ENCODE measurements at regions not wholly inside any gene's neighbourhood (a gene's known extent, or its start where the extent isn't known, plus 50 kb on each side); places are given as distances from the start of the nearest gene placed in this dataset.

DNA sequence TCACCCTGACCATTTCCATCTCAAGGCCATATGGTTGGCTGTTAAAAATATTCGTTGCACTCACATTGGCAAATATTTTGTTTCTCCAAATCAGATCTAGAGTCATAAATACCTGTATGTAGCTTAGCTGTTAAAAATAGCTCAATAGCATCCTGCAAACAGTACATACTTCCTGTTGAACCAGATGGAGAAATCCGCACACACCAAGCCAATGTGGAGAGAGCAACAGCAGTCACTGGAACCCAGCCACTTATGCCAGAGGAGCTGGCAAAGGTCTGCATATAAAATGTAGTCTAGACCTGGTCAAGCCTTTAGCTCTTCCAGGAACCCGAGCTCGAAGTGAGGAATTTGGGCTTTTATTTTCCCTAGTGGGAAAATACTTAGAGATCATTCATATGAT, 146.4 kb upstream of the KCNJ16 start:
- Histone ChIP-seq H3K27ac (no peak overlapping the region), H3K27me3 (replicated peaks) (no peaks in the 10 kb centered on the region), H3K4me3 (no peak overlapping the region), H3K9me3 (replicated peaks) (no peaks in the 10 kb centered on the region), H3K36me3 (no peaks in the 10 kb centered on the region), H3K4me1 (replicated peaks) (no peaks in the 10 kb centered on the region)
- DNase-seq (ENCODE audit: low read depth in 1 of 2, low spot score in 2 of 2) = no peak

DNA sequence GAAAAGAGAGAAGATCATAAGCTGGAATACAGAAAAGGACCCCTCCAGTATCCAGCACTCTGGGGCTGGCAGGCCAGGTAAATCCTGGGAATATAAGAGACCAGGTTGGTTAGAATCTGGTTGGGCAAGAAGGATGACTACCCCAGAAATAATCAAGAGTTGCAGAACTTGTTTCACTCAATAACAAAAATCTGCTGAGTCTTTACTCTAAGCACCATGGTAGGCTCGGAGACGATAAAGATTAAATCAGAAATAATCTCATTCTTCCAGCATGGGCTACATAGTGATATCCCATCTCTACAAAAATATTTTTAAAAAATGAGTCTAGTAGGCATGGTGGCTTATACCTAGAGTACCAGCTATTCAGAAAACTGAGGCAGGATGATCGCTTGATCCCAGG, 138.0 kb upstream of the KCNJ16 start:
- no peaks in the 10 kb centered on the region for H3K27me3 ChIP-seq (replicated peaks)

DNA sequence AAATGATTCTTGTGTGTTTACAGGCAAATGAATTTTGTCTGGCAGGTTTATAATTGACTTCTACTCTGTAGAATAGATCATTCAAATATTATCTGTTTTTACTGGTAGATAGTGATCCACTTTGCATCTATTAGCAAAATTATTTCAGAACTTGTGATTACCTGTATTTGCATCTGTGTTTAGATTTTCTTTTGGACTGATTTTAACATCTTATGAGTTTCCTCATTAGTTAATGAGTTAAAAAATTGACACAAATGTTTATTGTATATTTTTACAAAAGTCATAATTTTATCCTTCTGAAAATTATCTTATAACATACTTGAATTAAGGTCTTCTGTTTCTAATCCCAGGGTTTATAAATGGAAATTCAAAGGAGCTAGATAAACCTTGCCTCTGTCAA, 132.0 kb upstream of the KCNJ16 start:
- Histone ChIP-seq H3K36me3 (no peaks in the 10 kb centered on the region), H3K4me1 (replicated peaks) (peaks cover 9% of the 10 kb centered on the region; the same call in 1 of the 2 replicates), H3K4me3 (no peak overlapping the region), H3K27ac (no peak overlapping the region), H3K9me3 (replicated peaks) (no peaks in the 10 kb centered on the region), H3K27me3 (replicated peaks) (no peaks in the 10 kb centered on the region)
- no peak for DNase-seq (ENCODE audit: low read depth in 1 of 2, low spot score in 2 of 2)

More for the DNA sequence above, 138.0 kb upstream of the KCNJ16 start:
- Histone ChIP-seq H3K9me3 (replicated peaks) (0 out of 2 replicates have a peak, but pooled peaks cover 3% of the 10 kb centered on the region), H3K4me1 (replicated peaks) (no peaks in the 10 kb centered on the region), H3K27ac (no peak overlapping the region), H3K36me3 (no peaks in the 10 kb centered on the region), H3K4me3 (no peak overlapping the region)
- DNase-seq (ENCODE audit: low read depth in 1 of 2, low spot score in 2 of 2) = no peak

DNA sequence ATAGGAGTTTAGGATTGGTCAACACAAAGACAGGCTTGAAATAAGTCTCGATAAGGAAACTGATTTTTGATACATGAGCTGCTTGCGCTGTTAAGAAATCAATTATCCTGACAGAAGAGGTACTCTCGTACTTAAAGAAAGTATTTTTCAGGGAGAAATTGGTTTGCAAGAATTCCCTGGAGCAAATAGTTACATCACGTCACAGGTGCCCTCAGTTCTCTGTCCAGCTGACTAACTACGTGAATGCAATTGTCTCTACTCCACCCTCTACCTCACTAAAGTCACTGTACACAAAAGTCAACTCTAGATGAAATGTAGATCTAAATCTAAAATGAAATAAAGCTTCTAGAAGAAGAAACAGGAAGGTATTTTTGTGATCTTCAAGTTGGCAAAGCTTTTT, 130.6 kb upstream of the KCNJ16 start:
- Histone ChIP-seq H3K27me3 (replicated peaks) (no peaks in the 10 kb centered on the region), H3K27ac (no peak overlapping the region), H3K4me1 (replicated peaks) (peaks cover 9% of the 10 kb centered on the region; the same call in 1 of the 2 replicates), H3K36me3 (no peaks in the 10 kb centered on the region), H3K9me3 (replicated peaks) (no peaks in the 10 kb centered on the region), H3K4me3 (no peak overlapping the region)
- DNase-seq (ENCODE audit: low read depth in 1 of 2, low spot score in 2 of 2) = no peak

DNA sequence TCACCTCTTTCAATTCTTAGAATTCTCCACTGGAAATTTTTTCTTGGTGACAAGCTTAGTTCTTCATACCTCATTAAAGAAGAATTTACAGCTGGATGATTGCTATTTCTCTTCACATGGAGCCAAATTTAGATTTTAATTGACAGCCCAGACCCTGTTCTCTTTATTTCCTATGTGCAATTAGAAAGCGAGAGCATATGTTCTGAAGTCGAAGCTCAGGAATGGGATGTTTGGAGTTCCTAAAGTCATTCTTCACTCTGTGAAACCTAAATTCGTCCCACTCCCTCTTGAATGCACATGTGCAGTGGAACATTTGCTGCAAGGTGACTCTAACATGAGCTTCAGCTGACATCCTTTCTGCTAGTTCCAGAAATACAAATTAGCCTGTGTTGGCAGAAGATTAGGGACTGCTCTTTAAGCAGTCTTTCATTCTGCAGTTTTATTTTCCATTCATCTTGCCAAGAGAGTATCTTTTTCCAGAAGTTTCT, 129.3 kb upstream of the KCNJ16 start:
- Histone ChIP-seq H3K4me3 (no peak overlapping the region), H3K27ac (no peak overlapping the region)

DNA sequence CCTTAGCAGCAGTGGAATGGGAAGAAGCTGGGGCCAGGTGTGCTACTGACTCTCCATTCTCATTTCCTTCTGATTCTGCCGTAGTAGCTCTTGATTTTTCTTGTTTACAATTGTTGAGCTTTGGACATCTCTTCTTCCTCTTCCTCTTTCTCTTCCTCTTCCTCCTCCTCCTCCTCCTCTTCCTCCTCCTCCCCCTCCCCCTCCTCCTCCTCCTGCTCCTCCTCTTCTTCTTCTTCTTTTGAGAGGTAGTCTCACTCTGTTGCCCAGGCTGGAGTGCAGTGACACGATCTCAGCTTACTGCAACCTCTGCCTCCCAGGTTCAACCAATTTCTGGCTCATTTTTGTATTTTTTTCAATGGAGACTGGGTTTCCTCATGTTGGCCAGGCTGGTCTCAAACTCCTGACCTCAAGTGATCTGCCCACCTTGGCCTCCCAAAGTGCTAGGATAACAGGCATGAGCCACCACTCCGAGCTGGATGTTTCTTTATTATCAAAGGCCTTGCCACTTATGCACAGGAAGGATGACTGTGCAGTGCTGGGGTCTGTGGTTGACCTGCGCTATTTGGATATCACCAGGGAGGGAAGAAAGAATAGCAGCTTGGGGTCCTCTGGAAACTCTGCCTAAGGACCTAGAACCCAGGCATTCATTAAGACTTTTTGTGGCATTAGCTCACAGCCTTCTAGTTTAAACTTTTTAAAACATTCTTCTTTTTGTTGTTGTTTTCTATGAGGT, 127.8 kb upstream of the KCNJ16 start:
- H3K27ac ChIP-seq = no peak overlapping the region
- peak; percentile 35 to 52 for DNase-seq (ENCODE audit: low read depth in 1 of 2, low spot score in 2 of 2)

More for the DNA sequence above, 129.3 kb upstream of the KCNJ16 start:
- H3K9me3 ChIP-seq (replicated peaks) = no peaks in the 10 kb centered on the region
- H3K36me3 ChIP-seq = no peaks in the 10 kb centered on the region
- no peaks in the 10 kb centered on the region for H3K27me3 ChIP-seq (replicated peaks)
- H3K4me1 ChIP-seq (replicated peaks) = peaks cover 9% of the 10 kb centered on the region; the same call in 1 of the 2 replicates
- no peak for DNase-seq (ENCODE audit: low read depth in 1 of 2, low spot score in 2 of 2)

DNA sequence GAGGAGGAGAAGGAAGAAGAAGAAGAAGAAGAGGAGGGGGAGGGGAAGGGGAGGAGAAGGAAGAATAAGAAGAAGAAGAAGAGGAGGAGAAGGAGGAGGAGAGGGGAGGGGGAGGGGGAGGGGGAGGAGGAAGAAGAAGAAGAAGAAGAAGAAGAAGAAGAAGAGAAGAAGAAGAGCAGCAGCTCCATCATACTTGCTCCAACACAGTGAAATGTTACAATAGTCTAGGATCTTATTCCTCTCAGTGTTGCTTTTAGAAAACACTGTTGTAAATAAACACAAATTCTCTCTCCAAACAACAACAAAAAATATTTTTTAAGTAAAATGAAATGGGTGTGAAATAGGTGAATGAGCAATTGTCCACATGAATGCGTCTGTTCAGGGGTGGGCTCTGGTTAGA, 126.6 kb upstream of the KCNJ16 start:
- H3K4me1 ChIP-seq (replicated peaks) = peaks cover 9% of the 10 kb centered on the region; the same call in 1 of the 2 replicates
- no peaks in the 10 kb centered on the region for H3K27me3 ChIP-seq (replicated peaks)
- no peak for DNase-seq (ENCODE audit: low read depth in 1 of 2, low spot score in 2 of 2)
- H3K9me3 ChIP-seq (replicated peaks) = no peaks in the 10 kb centered on the region
- H3K27ac ChIP-seq = no peak overlapping the region
- H3K36me3 ChIP-seq = no peaks in the 10 kb centered on the region
- H3K4me3 ChIP-seq = no peak overlapping the region

More for the DNA sequence above, 127.8 kb upstream of the KCNJ16 start:
- no peaks in the 10 kb centered on the region for H3K27me3 ChIP-seq (replicated peaks)
- no peak overlapping the region for H3K4me3 ChIP-seq
- H3K36me3 ChIP-seq = no peaks in the 10 kb centered on the region
- H3K4me1 ChIP-seq (replicated peaks) = peaks cover 9% of the 10 kb centered on the region; the same call in 1 of the 2 replicates
- no peaks in the 10 kb centered on the region for H3K9me3 ChIP-seq (replicated peaks)

DNA sequence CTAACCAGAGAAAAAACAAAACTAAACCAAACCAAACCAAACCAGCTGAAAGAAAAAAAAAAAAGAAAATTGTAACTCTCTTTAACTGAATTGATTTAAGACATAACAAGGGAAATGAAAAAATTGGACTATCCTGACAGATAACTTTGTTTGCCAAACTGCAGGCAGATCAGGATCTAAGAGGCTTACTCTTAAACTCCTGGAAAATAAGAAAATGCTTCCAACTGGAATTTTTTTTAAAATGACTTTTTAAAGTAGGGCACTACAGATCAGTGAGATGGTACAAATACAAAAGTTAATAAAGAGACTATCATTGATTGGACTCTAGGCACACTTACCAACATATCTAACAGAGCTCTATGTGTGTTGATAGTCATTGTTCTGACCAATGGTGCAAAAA, 125.5 kb upstream of the KCNJ16 start:
- no peak overlapping the region for H3K27ac ChIP-seq
- no peak overlapping the region for H3K4me3 ChIP-seq
- no peak for DNase-seq (ENCODE audit: low read depth in 1 of 2, low spot score in 2 of 2)
- peaks cover 9% of the 10 kb centered on the region; the same call in 1 of the 2 replicates for H3K4me1 ChIP-seq (replicated peaks)
- no peaks in the 10 kb centered on the region for H3K36me3 ChIP-seq
- H3K9me3 ChIP-seq (replicated peaks) = no peaks in the 10 kb centered on the region
- no peaks in the 10 kb centered on the region for H3K27me3 ChIP-seq (replicated peaks)

DNA sequence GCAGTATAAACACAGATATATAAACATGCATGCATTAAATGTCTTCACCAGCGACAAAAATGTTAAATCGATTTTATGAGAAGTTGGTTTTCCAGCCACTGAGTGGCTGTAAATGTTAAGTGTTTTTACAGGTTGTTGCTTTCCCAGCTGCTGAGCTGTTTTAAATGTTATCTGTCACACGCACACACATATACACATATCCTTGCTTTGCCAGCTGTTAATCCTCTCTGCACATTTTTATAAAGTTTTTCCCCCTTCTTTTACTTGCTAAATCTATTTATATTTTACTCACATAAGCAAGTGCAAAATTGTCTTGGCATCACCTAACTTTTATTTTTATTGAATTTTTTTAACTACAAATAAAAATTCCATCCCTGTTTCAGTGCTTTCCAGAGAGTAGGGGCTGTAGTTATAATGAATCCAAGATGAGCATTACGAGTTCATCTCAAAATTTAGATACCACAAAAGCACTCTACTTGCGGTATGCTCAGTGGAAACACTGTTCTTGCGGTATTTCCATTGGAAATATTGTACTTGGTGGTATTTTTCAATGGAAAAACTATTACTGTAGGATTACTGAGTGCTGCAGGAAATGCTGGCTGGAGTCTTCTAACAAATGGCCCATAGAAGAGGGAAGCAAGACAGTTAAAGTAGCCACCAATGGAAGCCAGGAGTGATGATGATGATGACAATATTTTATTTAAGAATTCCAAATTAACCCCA, 124.9 kb upstream of the KCNJ16 start:
- no peak overlapping the region for H3K27ac ChIP-seq
- H3K36me3 ChIP-seq = no peaks in the 10 kb centered on the region
- H3K27me3 ChIP-seq (replicated peaks) = no peaks in the 10 kb centered on the region
- H3K9me3 ChIP-seq (replicated peaks) = no peaks in the 10 kb centered on the region
- DNase-seq (ENCODE audit: low read depth in 1 of 2, low spot score in 2 of 2) = no peak
- H3K4me1 ChIP-seq (replicated peaks) = peaks cover 9% of the 10 kb centered on the region; the same call in 1 of the 2 replicates
- H3K4me3 ChIP-seq = no peak overlapping the region

DNA sequence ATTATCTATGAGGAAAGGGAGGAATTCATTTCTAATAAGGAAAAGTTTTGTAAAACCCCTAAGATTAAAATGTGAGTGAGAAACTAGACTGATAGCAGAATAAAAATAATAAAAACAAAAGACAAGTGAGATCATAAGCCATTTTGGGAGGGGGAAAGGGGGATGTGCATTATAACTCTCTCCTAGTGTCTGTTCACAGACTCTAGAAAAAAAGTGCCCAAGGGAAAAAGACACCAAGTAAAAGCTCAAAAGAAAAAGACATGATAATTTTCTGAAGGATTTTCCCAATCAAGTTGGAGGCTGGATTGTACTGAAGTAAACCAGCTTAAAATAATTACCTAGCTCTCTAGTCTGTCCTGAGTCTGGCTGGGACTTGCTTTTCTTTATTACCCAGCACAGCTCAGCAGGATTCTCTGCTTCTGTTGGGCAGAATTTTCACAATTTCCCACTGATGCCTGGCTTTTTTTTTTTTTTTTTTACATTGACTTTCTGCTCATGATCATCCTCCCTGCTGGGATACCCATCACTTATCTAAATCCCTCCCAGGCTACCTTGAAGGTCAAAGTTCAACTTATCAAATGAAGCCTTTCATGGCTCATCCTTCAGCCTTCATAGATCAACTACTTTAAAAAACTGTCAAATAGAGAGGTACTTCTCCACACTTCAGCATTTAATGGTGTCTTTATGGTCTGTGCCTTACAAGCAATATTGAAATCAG, 124.2 kb upstream of the KCNJ16 start:
- Histone ChIP-seq H3K36me3 (no peaks in the 10 kb centered on the region), H3K27me3 (replicated peaks) (no peaks in the 10 kb centered on the region), H3K4me1 (replicated peaks) (peaks cover 9% of the 10 kb centered on the region; the same call in 1 of the 2 replicates), H3K4me3 (no peak overlapping the region), H3K27ac (no peak overlapping the region), H3K9me3 (replicated peaks) (no peaks in the 10 kb centered on the region)
- DNase-seq (ENCODE audit: low read depth in 1 of 2, low spot score in 2 of 2) = no peak

DNA sequence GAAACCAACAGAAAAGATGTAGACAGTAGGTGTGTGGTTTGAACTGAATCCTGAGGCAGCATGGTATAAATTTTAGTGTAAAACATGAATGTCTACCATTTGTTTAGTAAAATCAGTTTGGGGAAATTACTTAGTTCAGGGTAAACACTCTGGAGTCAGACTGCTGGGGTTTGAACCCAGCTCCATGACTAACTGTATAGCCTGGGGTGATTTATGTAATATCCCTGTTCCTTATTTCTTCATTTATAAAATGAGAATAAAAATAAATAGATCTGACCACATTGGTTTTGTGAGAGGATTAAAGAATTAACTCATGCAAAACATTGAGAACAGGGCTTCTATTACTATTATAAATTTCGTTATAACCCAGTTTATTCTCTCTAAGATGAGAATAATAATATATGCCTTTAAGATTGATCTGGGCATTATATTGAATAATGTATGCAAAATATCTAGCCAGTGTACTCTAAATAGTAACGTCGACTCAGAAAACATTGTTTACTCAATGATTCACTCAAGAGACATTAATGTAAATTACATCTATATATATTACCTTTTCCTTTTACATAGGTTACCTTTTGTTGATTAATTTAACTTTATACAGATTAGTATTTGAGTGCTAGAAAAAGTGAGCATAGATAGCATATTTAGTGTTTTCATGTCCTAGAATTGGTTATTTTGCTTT, 120.6 kb upstream of the KCNJ16 start:
- DNase-seq (ENCODE audit: low read depth in 1 of 2, low spot score in 2 of 2) = no peak

DNA sequence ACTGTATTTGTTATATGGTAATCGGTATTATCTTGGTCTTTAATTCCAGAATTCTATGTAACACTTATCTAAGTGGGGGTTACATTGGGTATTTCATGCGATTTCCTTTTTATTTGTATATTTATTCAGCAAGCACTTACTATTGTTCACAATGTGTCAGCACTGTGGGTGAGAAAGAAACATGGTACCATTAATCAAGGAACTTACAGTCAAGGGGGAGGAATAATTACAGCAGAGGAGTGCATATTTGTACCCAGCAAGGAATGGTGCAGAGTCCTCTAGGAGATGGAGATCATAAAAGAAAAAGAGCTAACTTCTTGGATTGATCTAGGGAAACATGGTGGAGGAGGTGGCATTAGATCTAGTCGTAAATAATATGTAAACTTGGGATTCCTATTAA, 117.0 kb upstream of the KCNJ16 start:
- H3K36me3 ChIP-seq = no peaks in the 10 kb centered on the region
- H3K4me1 ChIP-seq (replicated peaks) = peaks cover 10% of the 10 kb centered on the region
- H3K27me3 ChIP-seq (replicated peaks) = no peaks in the 10 kb centered on the region
- DNase-seq (ENCODE audit: low read depth in 1 of 2, low spot score in 2 of 2) = no peak
- H3K27ac ChIP-seq = no peak overlapping the region
- no peak overlapping the region for H3K4me3 ChIP-seq
- H3K9me3 ChIP-seq (replicated peaks) = no peaks in the 10 kb centered on the region

More for the DNA sequence above, 120.6 kb upstream of the KCNJ16 start:
- no peaks in the 10 kb centered on the region for H3K36me3 ChIP-seq
- no peak overlapping the region for H3K27ac ChIP-seq
- H3K27me3 ChIP-seq (replicated peaks) = no peaks in the 10 kb centered on the region
- no peaks in the 10 kb centered on the region for H3K9me3 ChIP-seq (replicated peaks)
- no peaks in the 10 kb centered on the region for H3K4me1 ChIP-seq (replicated peaks)
- no peak overlapping the region for H3K4me3 ChIP-seq

DNA sequence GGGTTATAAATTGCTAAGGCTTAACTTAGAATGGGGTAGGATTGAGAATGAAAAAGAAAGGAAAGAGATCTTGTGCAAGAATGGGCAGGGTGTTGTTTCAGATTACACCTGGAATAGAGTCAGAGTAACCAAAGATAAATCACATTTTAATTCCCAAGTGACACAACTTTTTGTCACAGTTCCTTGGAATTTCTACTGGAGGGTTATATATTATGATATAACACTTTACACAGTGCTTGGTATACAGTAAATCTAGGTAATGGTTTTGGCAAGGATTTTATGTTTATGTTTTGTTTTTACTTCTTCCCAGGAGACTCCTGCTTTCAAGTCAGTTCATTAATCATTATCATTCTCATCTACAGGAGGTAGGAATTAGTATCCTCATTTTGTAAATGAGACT, 115.7 kb upstream of the KCNJ16 start:
- H3K4me1 ChIP-seq (replicated peaks) = peaks cover 10% of the 10 kb centered on the region
- no peaks in the 10 kb centered on the region for H3K9me3 ChIP-seq (replicated peaks)
- H3K27ac ChIP-seq = no peak overlapping the region
- no peaks in the 10 kb centered on the region for H3K36me3 ChIP-seq
- H3K4me3 ChIP-seq = no peak overlapping the region
- DNase-seq (ENCODE audit: low read depth in 1 of 2, low spot score in 2 of 2) = no peak
- no peaks in the 10 kb centered on the region for H3K27me3 ChIP-seq (replicated peaks)
